ENCODE measurements at regions not wholly inside any gene's neighbourhood (a gene's known extent, or its start where the extent isn't known, plus 50 kb on each side); places are given as distances from the start of the nearest gene placed in this dataset.

GRCh38 chr1:192524223-192524622, 51.4 kb upstream of the RGS1 start:
- no peaks in the 10 kb centered on the region for H3K27me3 ChIP-seq (ENCODE audit: control insufficient read depth, insufficient read depth, low read length)
- no peak for DNase-seq
- H3K36me3 ChIP-seq (replicated peaks; ENCODE audit: control insufficient read depth, insufficient read depth, low read length), result no peaks in the 10 kb centered on the region
- H3K4me3 ChIP-seq (ENCODE audit: insufficient read depth, low read depth, low read length), result no peak overlapping the region
